ENCODE measurements at regions not wholly inside any gene's neighbourhood (a gene's known extent, or its start where the extent isn't known, plus 50 kb on each side); places are given as distances from the start of the nearest gene placed in this dataset.
A peak's percentile ranks its signal among the peaks of the same experiment; 100 is the strongest.

- Histone ChIP-seq H3K4me2 (no peak overlapping the region), H3K4me1 (peaks cover 9% of the 10 kb centered on the region), H3K27ac (no peak overlapping the region), H3K4me3 (no peak overlapping the region), H3K9me3 (no peaks in the 10 kb centered on the region)
- TF ChIP-seq MAFK (IDR thresholded peaks at IDR 0.05; ENCODE audit: partially characterized antibody) = peak; percentile 70
- no peak for TF ChIP-seq CHD4 (IDR thresholded peaks at IDR 0.05; ENCODE audit: borderline replicate concordance)
- ATAC-seq (no peak), DNase-seq (ENCODE audit: low read depth in 1 of 2, low spot score in 1 of 2) (no peak), FAIRE-seq (no peak)
- POLR2A ChIA-PET = no interaction called here
- CTCF ChIA-PET = no interaction called here
Observed at GRCh38 chr18:22603902-22604301, 186.2 kb upstream of the CTAGE1 start.

DNA sequence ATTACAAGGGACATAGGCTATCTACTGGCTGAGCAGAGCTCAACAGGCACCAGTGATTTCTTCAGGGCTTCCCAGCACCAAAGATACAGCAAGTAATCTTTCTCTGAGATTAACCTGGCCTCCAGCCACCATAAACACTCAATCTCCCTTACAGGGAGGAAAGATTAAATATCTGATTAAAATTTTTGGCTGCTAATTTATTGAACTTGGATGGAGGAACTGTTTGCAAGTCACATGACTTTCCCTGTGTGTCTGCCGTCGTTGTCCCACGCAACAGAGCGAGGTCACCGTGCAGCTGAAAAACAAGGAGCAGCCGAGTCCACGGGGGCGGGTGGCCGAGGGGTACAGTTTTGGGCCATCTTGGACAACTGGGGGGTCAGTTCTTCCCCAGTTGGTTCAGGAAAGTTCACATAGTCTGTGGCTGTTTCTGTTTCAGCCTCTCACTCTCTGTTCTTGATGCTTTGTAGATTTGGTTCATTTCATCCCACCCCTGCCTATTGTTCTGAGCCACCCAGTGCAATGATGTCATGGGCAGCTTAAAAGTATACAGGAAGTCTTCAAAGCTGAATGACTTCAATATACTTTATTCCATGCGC lies 186.8 kb upstream of the CTAGE1 start:
- WGBS (ENCODE audit: missing lambda C conversion rate) = 91% methylated on average over 10 of the region's 10 CpGs
- FAIRE-seq (no peak), ATAC-seq (no peak), DNase-seq (ENCODE audit: low read depth in 1 of 2, low spot score in 1 of 2) (no peak)
- H3K4me3 ChIP-seq = no peak overlapping the region
- CTCF ChIA-PET = interaction anchor here (1.0 kb wide), 1 partner anchor 33 kb away, joined by 3 read pairs; no protein-coding TSS in a partner anchor
- no peak overlapping the region for H3K4me2 ChIP-seq
- peaks cover 15% of the 10 kb centered on the region for H3K4me1 ChIP-seq
- no peaks in the 10 kb centered on the region for H3K9me3 ChIP-seq
- H3K27ac ChIP-seq = peak overlapping the region in 1 of 2 experiments; percentile 50; a peak in 1 of 6 replicates
- POLR2A ChIA-PET = no interaction called here
- TF ChIP-seq POLR2AphosphoS2 (conservative IDR thresholded peaks at IDR 0.05; ENCODE audit: low read length) (no peak), RFX5 (IDR thresholded peaks at IDR 0.05) (no peak), EP300 (IDR thresholded peaks at IDR 0.05) (no peak), ZFP36 (IDR thresholded peaks at IDR 0.05; ENCODE audit: borderline replicate concordance, partially characterized antibody) (no peak), JUNB (IDR thresholded peaks at IDR 0.05) (no peak), PHF8 (IDR thresholded peaks at IDR 0.05; ENCODE audit: borderline replicate concordance, low read depth) (no peak), SREBF2 (IDR thresholded peaks at IDR 0.05) (no peak), HDAC2 (IDR thresholded peaks at IDR 0.05) (no peak), HEYL (CRISPR knock-in tag; IDR thresholded peaks at IDR 0.05) (no peak), RAD21 (conservative IDR thresholded peaks at IDR 0.05 in 1 of 2, IDR thresholded peaks at IDR 0.05 in 1 of 2) (no peak), BHLHE40 (IDR thresholded peaks at IDR 0.05; ENCODE audit: low read depth, low read length) (no peak)

DNA sequence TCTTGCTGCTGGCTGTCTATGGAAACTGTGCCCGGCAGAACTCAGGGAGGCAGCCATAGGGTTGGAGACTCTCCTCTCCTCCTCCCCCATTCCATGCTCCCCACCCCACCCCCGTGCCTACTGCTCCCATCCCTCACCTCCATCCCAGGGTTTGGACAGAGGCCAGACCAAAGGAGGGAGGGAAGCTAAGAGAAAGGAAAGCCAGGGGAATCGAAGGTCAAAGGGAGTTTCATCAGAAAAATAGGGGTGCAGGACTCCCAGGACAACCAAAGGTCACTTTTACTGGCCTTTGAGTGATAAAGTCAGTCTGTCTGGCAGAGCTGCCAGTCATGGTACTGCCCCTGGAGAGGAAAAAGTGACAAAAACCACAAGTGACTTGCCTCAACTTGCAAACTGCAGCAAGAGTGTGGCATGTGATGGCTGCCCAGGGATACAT lies 187.3 kb upstream of the CTAGE1 start:
- ChIA-PET POLR2A (no interaction called here), CTCF (interaction anchor here (1.0 kb wide), 1 partner anchor 32 kb away, joined by 3 read pairs; no protein-coding TSS in a partner anchor)
- no peak for DNase-seq (ENCODE audit: low read depth in 1 of 2, low spot score in 1 of 2)
- 56% methylated on average over 3 of the region's 3 CpGs for WGBS (ENCODE audit: missing lambda C conversion rate)
- FAIRE-seq = no peak
- Histone ChIP-seq H3K4me3 (no peak overlapping the region), H3K9me3 (no peaks in the 10 kb centered on the region), H3K4me1 (peaks cover 19% of the 10 kb centered on the region), H3K27ac (peak overlapping the region in 1 of 2 experiments; percentile 50; a peak in 1 of 6 replicates), H3K4me2 (peak overlapping the region; percentile 23; the same call in 1 of the 3 replicates)
- no peak for ATAC-seq
- no peak for TF ChIP-seq ESRRA (IDR thresholded peaks at IDR 0.05; ENCODE audit: borderline replicate concordance, low read length)
- no peak for TF ChIP-seq PHF8 (IDR thresholded peaks at IDR 0.05; ENCODE audit: borderline replicate concordance, low read depth)
- TF ChIP-seq ATOH8 (CRISPR knock-in tag; IDR thresholded peaks at IDR 0.05; ENCODE audit: low read depth) = no peak
- TF ChIP-seq TFCP2L1 (CRISPR knock-in tag; IDR thresholded peaks at IDR 0.05) = no peak
- no peak for TF ChIP-seq EHF (CRISPR knock-in tag; IDR thresholded peaks at IDR 0.05)
- TF ChIP-seq, protein P1, sequence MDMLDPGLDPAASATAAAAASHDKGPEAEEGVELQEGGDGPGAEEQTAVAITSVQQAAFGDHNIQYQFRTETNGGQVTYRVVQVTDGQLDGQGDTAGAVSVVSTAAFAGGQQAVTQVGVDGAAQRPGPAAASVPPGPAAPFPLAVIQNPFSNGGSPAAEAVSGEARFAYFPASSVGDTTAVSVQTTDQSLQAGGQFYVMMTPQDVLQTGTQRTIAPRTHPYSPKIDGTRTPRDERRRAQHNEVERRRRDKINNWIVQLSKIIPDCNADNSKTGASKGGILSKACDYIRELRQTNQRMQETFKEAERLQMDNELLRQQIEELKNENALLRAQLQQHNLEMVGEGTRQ (IDR thresholded peaks at IDR 0.05) = no peak
- no peak for TF ChIP-seq FOXS1 (CRISPR knock-in tag; IDR thresholded peaks at IDR 0.05)
- no peak for TF ChIP-seq EHMT2 (IDR thresholded peaks at IDR 0.05; ENCODE audit: low read depth)
- no peak for TF ChIP-seq FOSB (CRISPR knock-in tag; IDR thresholded peaks at IDR 0.05)
- no peak for TF ChIP-seq SMC3 (IDR thresholded peaks at IDR 0.05)
- no peak for TF ChIP-seq JUN (IDR thresholded peaks at IDR 0.05)
- TF ChIP-seq, protein P2, sequence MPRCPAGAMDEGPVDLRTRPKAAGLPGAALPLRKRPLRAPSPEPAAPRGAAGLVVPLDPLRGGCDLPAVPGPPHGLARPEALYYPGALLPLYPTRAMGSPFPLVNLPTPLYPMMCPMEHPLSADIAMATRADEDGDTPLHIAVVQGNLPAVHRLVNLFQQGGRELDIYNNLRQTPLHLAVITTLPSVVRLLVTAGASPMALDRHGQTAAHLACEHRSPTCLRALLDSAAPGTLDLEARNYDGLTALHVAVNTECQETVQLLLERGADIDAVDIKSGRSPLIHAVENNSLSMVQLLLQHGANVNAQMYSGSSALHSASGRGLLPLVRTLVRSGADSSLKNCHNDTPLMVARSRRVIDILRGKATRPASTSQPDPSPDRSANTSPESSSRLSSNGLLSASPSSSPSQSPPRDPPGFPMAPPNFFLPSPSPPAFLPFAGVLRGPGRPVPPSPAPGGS (IDR thresholded peaks at IDR 0.05) = no peak
- TF ChIP-seq CHD4 (IDR thresholded peaks at IDR 0.05; ENCODE audit: borderline replicate concordance) = no peak
- TF ChIP-seq HES2 (IDR thresholded peaks at IDR 0.05) = no peak
- TF ChIP-seq POLR2AphosphoS2 (conservative IDR thresholded peaks at IDR 0.05; ENCODE audit: low read length) = no peak
- TF ChIP-seq CEBPB (IDR thresholded peaks at IDR 0.05) = no peak
- TF ChIP-seq ZFP36 (IDR thresholded peaks at IDR 0.05; ENCODE audit: borderline replicate concordance, partially characterized antibody) = no peak
- no peak for TF ChIP-seq CBX8 (IDR thresholded peaks at IDR 0.05)
- no peak for TF ChIP-seq NPAS2 (CRISPR knock-in tag; IDR thresholded peaks at IDR 0.05; ENCODE audit: borderline replicate concordance)
- no peak for TF ChIP-seq KDM5A (IDR thresholded peaks at IDR 0.05)
